Heart left ventricle (tissue), 16 donors: ENCODE measurements at regions not wholly inside any gene's neighbourhood (a gene's known extent, or its start where the extent isn't known, plus 50 kb on each side); places are given as distances from the start of the nearest gene placed in this dataset.

Experiments used
- ATAC-seq, 4 donors: fragments of 200-7000 bp; cut with Tn5 transposase; one replicate each; pipeline ENCODE4 v1.9.1; 2020 to 2022; ENCODE audit warnings: moderate library complexity in 4 of 4, mild to moderate bottlenecking in 3 of 4, moderate number of reproducible peaks in 1 of 4
- DNase-seq, 5 donors: peaks; one replicate each; pipeline ENCODE4 v3.0.0-alpha.2; 2020
- H3K27ac ChIP-seq, 12 donors: fragments of 200-600 bp; sonication (generic) in 4 of 12; one replicate each; pipeline versions ENCODE4 v1.5.0 to v1.8.0; 2016 to 2022; ENCODE audit warnings: mild to moderate bottlenecking in 2 of 12
- H3K27me3 ChIP-seq, 9 donors: fragments of 200-600 bp; sonication (generic) in 2 of 9; one replicate each; pipeline versions ENCODE4 v1.5.1 to v1.8.0; 2016 to 2022; ENCODE audit warnings: mild to moderate bottlenecking in 3 of 9
- H3K36me3 ChIP-seq, 9 donors: fragments of 200-600 bp; sonication (generic) in 2 of 9; one replicate each; pipeline versions ENCODE4 v1.5.0 to v1.8.0; 2018 to 2022; ENCODE audit warnings: mild to moderate bottlenecking in 2 of 9
- H3K4me1 ChIP-seq, 12 donors: fragments of 200-600 bp; sonication (generic) in 4 of 12; one replicate each; pipeline versions ENCODE4 v1.5.0 to v1.8.0; 2016 to 2022; ENCODE audit warnings: mild to moderate bottlenecking in 3 of 12
- H3K4me3 ChIP-seq, 12 donors: fragments of 200-600 bp; sonication (generic) in 4 of 12; one replicate each; pipeline versions ENCODE4 v1.5.0 to v1.8.0; 2017 to 2022; ENCODE audit warnings: mild to moderate bottlenecking in 9 of 12, moderate library complexity in 4 of 12
- H3K9me3 ChIP-seq, 12 donors: fragments of 200-600 bp; sonication (generic) in 4 of 12; one replicate each; pipeline versions ENCODE4 v1.5.0 to v1.8.0; 2016 to 2022; ENCODE audit warnings: mild to moderate bottlenecking in 1 of 12
- POLR2A ChIP-seq, 2 donors: fragments of 450-650 bp; IDR thresholded peaks; one replicate each; pipeline ENCODE4 v1.6.1; 2017; ENCODE audit warnings: antibody characterized with exemption in 2 of 2, mild to moderate bottlenecking in 2 of 2, moderate library complexity in 2 of 2
- whole genome bisulfite sequencing, 4 donors: extraction: QIAGEN DNeasy Blood & Tissue Kit in 2 of 4; methylation state at CpG; one replicate each; pipeline versions ENCODE4 v1.1.5 to v1.1.7; 2013 to 2018; 5-methylcytosine and 5-hydroxymethylcytosine counted together
- intact Hi-C, 10 donors: fragments of 100-400 bp; cut with DNase I; formaldehyde crosslinking; loops; one replicate each; pipeline versions ENCODE4 v1.11.1 to v1.14.2; 2022
- TF ChIP-seq, protein P1 (sequence below), 12 donors: fragments of 200-600 bp; sonication (generic) in 4 of 12; IDR thresholded peaks; one replicate each; pipeline versions ENCODE4 v1.5.0 to v1.8.0; 2018 to 2022; ENCODE audit warnings: antibody characterized with exemption in 12 of 12, mild to moderate bottlenecking in 5 of 12
- donor health status: ischemic (EF 13 %, LVEDD 7.1; RV severe dilation, severe dysfunction).
- donor health status: healthy with polysubstance abuse.
- donor health status: DM: no; HTN: yes; CAD: no.
- donor health status: DM: no; HTN: no; CAD: no.
- donor health status: ischemic (EF 25% LVEDD 6.9; RV normal size, moderate dysfunction).
- donor health status: ischemic (EF 25% LVEDD 5.7; RV mildly dilated, moderate dysfunction).
- donor health status: healthy.
- donor health status: DM: yes; HTN: yes; CAD: no.
- donor health status: ischemic (EF 35%, LVEDD 5.7; RV mildly dilated, moderate dysfunction).
- donor health status: nonischemic (EF 11% LVEDD 7.7; RV severe dilation, severe dysfunction).
- donor health status: DM: yes; HTN: yes; CAD: no.
- donor health status: PGD.
- donor health status: ischemic (EF 29% LVEDD 5.4; RV normal size, mild dysfunction).
- donor health status: nonischemic (EF 23%, LVEDD 6.1; RV moderate dilation, normal function).

GRCh38 chr20:7090001-7090400 lies 322.5 kb downstream of the BMP2 start:
- no peak for ATAC-seq
- H3K4me1 ChIP-seq = no peaks in the 10 kb centered on the region
- H3K27ac ChIP-seq = no peak overlapping the region
- intact Hi-C loops = no loop called here
- H3K4me3 ChIP-seq = no peak overlapping the region
- DNase-seq = no peak
- TF ChIP-seq, protein P1, sequence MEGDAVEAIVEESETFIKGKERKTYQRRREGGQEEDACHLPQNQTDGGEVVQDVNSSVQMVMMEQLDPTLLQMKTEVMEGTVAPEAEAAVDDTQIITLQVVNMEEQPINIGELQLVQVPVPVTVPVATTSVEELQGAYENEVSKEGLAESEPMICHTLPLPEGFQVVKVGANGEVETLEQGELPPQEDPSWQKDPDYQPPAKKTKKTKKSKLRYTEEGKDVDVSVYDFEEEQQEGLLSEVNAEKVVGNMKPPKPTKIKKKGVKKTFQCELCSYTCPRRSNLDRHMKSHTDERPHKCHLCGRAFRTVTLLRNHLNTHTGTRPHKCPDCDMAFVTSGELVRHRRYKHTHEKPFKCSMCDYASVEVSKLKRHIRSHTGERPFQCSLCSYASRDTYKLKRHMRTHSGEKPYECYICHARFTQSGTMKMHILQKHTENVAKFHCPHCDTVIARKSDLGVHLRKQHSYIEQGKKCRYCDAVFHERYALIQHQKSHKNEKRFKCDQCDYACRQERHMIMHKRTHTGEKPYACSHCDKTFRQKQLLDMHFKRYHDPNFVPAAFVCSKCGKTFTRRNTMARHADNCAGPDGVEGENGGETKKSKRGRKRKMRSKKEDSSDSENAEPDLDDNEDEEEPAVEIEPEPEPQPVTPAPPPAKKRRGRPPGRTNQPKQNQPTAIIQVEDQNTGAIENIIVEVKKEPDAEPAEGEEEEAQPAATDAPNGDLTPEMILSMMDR (IDR thresholded peaks at IDR 0.05) = no peak
- no peak for TF ChIP-seq POLR2A (IDR thresholded peaks at IDR 0.05)
- peaks cover 0 to 6% (median 0%) of the 10 kb centered on the region in 9 donors for H3K27me3 ChIP-seq
- H3K36me3 ChIP-seq = no peaks in the 10 kb centered on the region
- H3K9me3 ChIP-seq = no peaks in the 10 kb centered on the region

DNA sequence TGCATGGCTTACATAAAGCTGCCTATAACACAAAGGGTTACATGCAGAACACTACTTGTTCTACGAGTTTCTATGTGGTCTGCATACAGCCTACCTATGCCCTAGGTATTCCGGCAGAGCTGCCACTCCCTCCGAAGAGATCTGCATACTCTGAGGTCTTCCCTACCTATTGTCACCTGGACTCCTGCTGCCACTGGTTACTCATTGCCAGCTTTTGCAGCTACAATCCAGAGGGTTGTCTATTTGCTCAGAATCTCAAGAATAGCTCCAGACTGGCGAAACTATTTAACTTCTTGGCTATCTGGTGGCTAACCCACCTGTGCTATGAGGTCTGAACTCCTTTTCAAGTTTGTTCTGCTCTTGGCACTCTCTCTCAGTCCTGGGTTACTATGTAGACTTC lies 323.3 kb downstream of the BMP2 start:
- DNase-seq = no peak
- intact Hi-C loops = no loop called here
- H3K27me3 ChIP-seq = peaks cover 0 to 4% (median 0%) of the 10 kb centered on the region in 9 donors
- no peak for ATAC-seq
- TF ChIP-seq POLR2A (IDR thresholded peaks at IDR 0.05) = no peak
- TF ChIP-seq, protein P1 (IDR thresholded peaks at IDR 0.05) = no peak
- no peaks in the 10 kb centered on the region for H3K9me3 ChIP-seq
- WGBS, 4 donors = 70 to 80% (median 72%) methylated on average over 4 of the region's 4 CpGs
- no peak overlapping the region for H3K4me3 ChIP-seq
- no peaks in the 10 kb centered on the region for H3K4me1 ChIP-seq
- no peaks in the 10 kb centered on the region for H3K36me3 ChIP-seq
- no peak overlapping the region for H3K27ac ChIP-seq

DNA sequence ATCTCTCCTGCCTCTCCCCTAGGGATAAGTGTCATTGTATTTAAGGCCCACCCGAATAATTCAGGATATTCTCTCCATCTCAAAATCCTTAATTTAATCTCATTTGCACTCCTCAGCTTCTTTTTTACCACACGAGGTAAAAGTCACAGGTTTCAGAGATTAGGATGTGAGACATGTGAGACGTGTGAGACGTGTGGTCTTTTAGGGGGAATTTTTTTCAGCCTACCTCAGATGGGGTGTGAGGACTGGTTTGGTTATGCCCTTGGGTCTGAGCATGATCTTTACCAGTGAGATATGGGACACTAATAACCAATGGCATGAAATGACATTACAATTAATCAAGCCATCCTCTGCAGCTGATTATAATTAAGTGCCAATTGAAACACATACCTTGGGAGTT lies 324.2 kb downstream of the BMP2 start:
- H3K4me3 ChIP-seq = no peak overlapping the region
- DNase-seq (no peak), ATAC-seq (no peak)
- TF ChIP-seq POLR2A (IDR thresholded peaks at IDR 0.05) = no peak
- TF ChIP-seq, protein P1 (IDR thresholded peaks at IDR 0.05) = no peak
- H3K4me1 ChIP-seq = no peaks in the 10 kb centered on the region
- H3K9me3 ChIP-seq = no peaks in the 10 kb centered on the region
- intact Hi-C loops = no loop called here
- H3K27ac ChIP-seq = no peak overlapping the region
- H3K27me3 ChIP-seq = no peaks in the 10 kb centered on the region
- H3K36me3 ChIP-seq = no peaks in the 10 kb centered on the region
- 60 to 73% (median 64%) methylated on average over 4 of the region's 4 CpGs for WGBS, 4 donors

DNA sequence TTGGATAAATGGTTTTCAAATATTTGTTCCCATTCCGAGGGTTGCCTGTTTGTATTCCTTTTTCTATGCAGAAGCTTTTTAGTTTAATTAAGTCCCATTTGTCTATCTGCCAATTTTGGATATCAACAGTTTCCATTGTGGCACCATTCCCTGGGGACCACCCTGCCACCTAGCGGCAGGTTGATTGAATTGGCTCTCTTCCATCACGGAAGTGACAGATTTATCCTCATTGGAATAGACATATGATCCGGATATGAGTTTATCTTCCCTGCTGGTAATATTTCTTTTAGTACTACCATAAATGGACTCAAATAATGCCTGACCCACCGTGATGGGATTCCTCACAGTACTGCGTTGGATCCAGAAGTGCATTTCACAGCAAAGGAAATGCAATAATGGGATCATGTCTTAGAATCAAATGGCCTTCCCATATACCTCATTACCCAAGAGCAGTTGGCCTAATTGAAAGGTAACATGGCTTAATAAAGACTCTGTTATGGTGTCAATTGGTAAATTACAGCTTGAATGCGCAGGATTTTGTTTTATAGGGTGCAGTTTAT lies 327.0 kb downstream of the BMP2 start:
- Histone ChIP-seq H3K27me3 (no peaks in the 10 kb centered on the region), H3K36me3 (no peaks in the 10 kb centered on the region), H3K27ac (no peak overlapping the region), H3K4me3 (no peak overlapping the region), H3K9me3 (peaks cover 0 to 22% (median 2%) of the 10 kb centered on the region in 12 donors), H3K4me1 (no peaks in the 10 kb centered on the region)
- TF ChIP-seq, protein P1 (IDR thresholded peaks at IDR 0.05) = peak in 7 of 12 donors; percentile 18 to 48 (median 40)
- no peak for TF ChIP-seq POLR2A (IDR thresholded peaks at IDR 0.05)
- 16 to 23% (median 19%) methylated on average over 7 of the region's 7 CpGs for WGBS, 4 donors
- intact Hi-C loops = no loop called here
- no peak for DNase-seq
- no peak for ATAC-seq
